GM12878 (cell line): ENCODE measurements at regions not wholly inside any gene's neighbourhood (a gene's known extent, or its start where the extent isn't known, plus 50 kb on each side); places are given as distances from the start of the nearest gene placed in this dataset.

Experiments
- ATAC-seq: fragments of 200-7000 bp; cut with Tn5 transposase; 3 replicates; pipeline ENCODE4 v1.9.1; 2020; ENCODE audit warnings: mild to moderate bottlenecking, moderate library complexity
- BruUV-seq: library from RNA; stranded (reverse); fragments of 400-500 nt; replicated peaks from 2 replicates; lab custom pipeline; 2021; lab: Mats Ljungman, UMichigan
- CTCF ChIA-PET: fragments of 300-600 bp; sonication (Branson Sonifier 250); formaldehyde crosslinking; extraction: SDS; loops from one replicate; lab custom pipeline; 2021; ENCODE audit warnings: inconsistent platforms; lab: Yijun Ruan, JAX
- POLR2A ChIA-PET: fragments of 350-600 bp; formaldehyde crosslinking; extraction: SDS; loops from one replicate; lab custom pipeline; 2021; ENCODE audit warnings: inconsistent platforms; lab: Charles Lee
- RAD21 ChIA-PET: fragments of 300-600 bp; sonication (Branson Sonifier 250); formaldehyde crosslinking; loops from one replicate; lab custom pipeline; 2023; ENCODE audit warnings: antibody characterized with exemption; ENCODE audit not compliant: unreplicated experiment; lab: Charles Lee
- SMC1A ChIA-PET: fragments of 300-600 bp; sonication (Branson Sonifier 250); formaldehyde crosslinking; loops from one replicate; lab custom pipeline; 2023; ENCODE audit not compliant: unreplicated experiment, uncharacterized antibody; lab: Charles Lee
- DNase-seq: peaks from one replicate; pipeline ENCODE4 v3.0.0-alpha.2; 2011; ENCODE audit warnings: low read depth, low spot score
- FAIRE-seq: peaks from 3 replicates; lab custom pipeline; 2011; peaks lifted over from hg19 to GRCh38; lab: Jason Lieb, UNC
- H2AFZ ChIP-seq: 2 replicates; pipeline ENCODE4 v1.6.0; 2011; ENCODE audit warnings: low read depth, low read length, control low read depth; ENCODE audit not compliant: control insufficient read depth
- H3K27ac ChIP-seq: 2 replicates; pipeline ENCODE4 v1.5.1; 2011; ENCODE audit warnings: control low read depth; ENCODE audit not compliant: control insufficient read depth, insufficient read depth
- H3K27me3 ChIP-seq, 2 experiments: replicated peaks in 1 of 2; 2 replicates each; pipeline versions ENCODE4 v1.6.0 to v1.6.1; 2011; ENCODE audit warnings: low read length in 1 of 2; ENCODE audit not compliant: control insufficient read depth in 2 of 2, insufficient read depth in 2 of 2
- H3K36me3 ChIP-seq, 2 experiments: 2 replicates each; pipeline ENCODE4 v1.5.1; 2011; ENCODE audit warnings: low read length in 1 of 2; ENCODE audit not compliant: control insufficient read depth in 2 of 2, insufficient read depth in 2 of 2
- H3K4me1 ChIP-seq: 2 replicates; pipeline ENCODE4 v1.6.1; 2011; ENCODE audit warnings: mild to moderate bottlenecking, low read length, moderate library complexity, mixed read lengths; ENCODE audit not compliant: control insufficient read depth, insufficient read depth
- H3K4me2 ChIP-seq: 2 replicates; pipeline ENCODE4 v1.6.0; 2011; ENCODE audit warnings: control low read depth; ENCODE audit not compliant: control insufficient read depth, insufficient read depth
- H3K4me3 ChIP-seq: fragments of 200-600 bp; sonication (generic); 2 replicates; pipeline ENCODE4 v1.5.1; 2016
- H3K79me2 ChIP-seq: 2 replicates; pipeline ENCODE4 v1.6.0; 2011; ENCODE audit warnings: low read length; ENCODE audit not compliant: control insufficient read depth, insufficient read depth
- H3K9ac ChIP-seq: 2 replicates; pipeline ENCODE4 v1.8.0; 2011; ENCODE audit warnings: low read length, control low read depth, mixed read lengths; ENCODE audit not compliant: control insufficient read depth, insufficient read depth
- H3K9me3 ChIP-seq: replicated peaks from 3 replicates; pipeline ENCODE4 v1.5.1; 2011; ENCODE audit warnings: mild to moderate bottlenecking, low read length; ENCODE audit not compliant: control insufficient read depth, insufficient read depth
- H4K20me1 ChIP-seq: 2 replicates; pipeline ENCODE4 v1.6.0; 2011; ENCODE audit not compliant: control insufficient read depth, insufficient read depth
- BRCA1 ChIP-seq: IDR thresholded peaks from 2 replicates; pipeline ENCODE4 v1.6.1; 2011; ENCODE audit warnings: low read depth, low read length, improper control_type of control experiment
- E2F8 ChIP-seq: fragments of 450-650 bp; IDR thresholded peaks from 2 replicates; pipeline ENCODE4 v1.6.1; 2018; ENCODE audit warnings: mild to moderate bottlenecking, low read depth, moderate library complexity; ENCODE audit not compliant: partially characterized antibody
- EP300 ChIP-seq, 2 experiments: fragments of 150-350 bp in 1 of 2; IDR thresholded peaks; 2 replicates each; pipeline ENCODE4 v1.6.1; 2011 to 2012; ENCODE audit warnings: low read depth in 2 of 2, low read length in 2 of 2, borderline replicate concordance in 1 of 2, improper control_type of control experiment in 1 of 2, inconsistent platforms in 1 of 2; ENCODE audit not compliant: control insufficient read depth in 1 of 2
- HSF1 ChIP-seq: fragments of 150-350 bp; IDR thresholded peaks from 2 replicates; pipeline ENCODE4 v1.6.1; 2014; ENCODE audit warnings: mild to moderate bottlenecking, low read depth, low read length
- KDM1A ChIP-seq: fragments of 200-600 bp; sonication (generic); IDR thresholded peaks from 2 replicates; pipeline ENCODE4 v1.6.1; 2016; ENCODE audit warnings: borderline replicate concordance
- MYC ChIP-seq: IDR thresholded peaks from 2 replicates; pipeline ENCODE4 v1.6.1; 2011; ENCODE audit warnings: mild to moderate bottlenecking, low read length, moderate library complexity, inconsistent platforms; ENCODE audit not compliant: insufficient read depth, insufficient replicate concordance, insufficient read length, severe bottlenecking
- SMC3 ChIP-seq: IDR thresholded peaks from 2 replicates; pipeline ENCODE4 v1.6.1; 2011; ENCODE audit warnings: low read length, improper control_type of control experiment, borderline replicate concordance
- TAF1 ChIP-seq: IDR thresholded peaks from 2 replicates; pipeline ENCODE4 v1.6.1; 2011; ENCODE audit warnings: mild to moderate bottlenecking, low read depth, low read length, borderline replicate concordance
- ZBED1 ChIP-seq: IDR thresholded peaks from 2 replicates; pipeline ENCODE4 v1.6.1; 2016; ENCODE audit warnings: borderline replicate concordance
- ZBTB33 ChIP-seq: fragments of 450-650 bp; IDR thresholded peaks from 2 replicates; pipeline ENCODE4 v1.6.1; 2017; ENCODE audit warnings: mild to moderate bottlenecking
- WGBS: methylation state at CpG from one replicate; pipeline ENCODE4 v1.1.6; 2016; ENCODE audit warnings: low lambda C conversion rate; ENCODE audit not compliant: insufficient replicate concordance, insufficient coverage; ENCODE audit errors: missing lambda C conversion rate; 5-methylcytosine and 5-hydroxymethylcytosine counted together
- in situ Hi-C: fragments of 300-500 bp; cut with MboI; formaldehyde crosslinking; loops from 9 replicates; pipeline ENCODE4 v1.14.3; 2018; ENCODE audit warnings: mixed read lengths
- intact Hi-C: fragments of 100-400 bp; cut with micrococcal nuclease; formaldehyde crosslinking; loops from one replicate; pipeline ENCODE4 v1.14.2; 2022; ENCODE audit not compliant: unreplicated experiment

GRCh38 chr4:11028334-11028733 is 343.8 kb upstream of the CLNK start (continued):
- TF ChIP-seq E2F8 (no peak), ZBED1 (no peak), MYC (no peak), EP300 (IDR thresholded peaks at IDR 0.05; ENCODE audit: borderline replicate concordance in 1 of 2, control insufficient read depth in 1 of 2, low read depth in 2 of 2, low read length in 2 of 2) (no peak), TAF1 (no peak)

GRCh38 chr4:11021333-11021732 is 336.8 kb upstream of the CLNK start:
- ChIA-PET SMC1A (interaction anchor here (1.5 kb wide), 1 partner anchor 33 kb away, joined by 3 read pairs; no protein-coding TSS in a partner anchor), POLR2A (no interaction called here), RAD21 (interaction anchor here (1.0 kb wide), 1 partner anchor 79 kb away, joined by 3 read pairs; no protein-coding TSS in a partner anchor), CTCF (no interaction called here)
- no peak for FAIRE-seq
- H4K20me1 ChIP-seq = no peaks in the 10 kb centered on the region
- TF ChIP-seq KDM1A (no peak), SMC3 (no peak), BRCA1 (no peak), HSF1 (no peak), ZBTB33 (no peak)
- intact Hi-C loops = no loop called here
- H3K36me3 ChIP-seq = no peaks in the 10 kb centered on the region
- no peak for ATAC-seq
- H3K4me3 ChIP-seq = no peak overlapping the region
- H3K27ac ChIP-seq = no peak overlapping the region
- no peak for DNase-seq
- H3K4me2 ChIP-seq = no peak overlapping the region
- no peak overlapping the region for H3K9ac ChIP-seq
- H3K79me2 ChIP-seq = no peaks in the 10 kb centered on the region
- H3K27me3 ChIP-seq = no peaks in the 10 kb centered on the region
- in situ Hi-C loops = no loop called here
- 9% methylated on average over 3 of the region's 3 CpGs for whole genome bisulfite sequencing
- no peak overlapping the region for H2AFZ ChIP-seq
- no TSS peak for BruUV-seq
- H3K9me3 ChIP-seq = no peaks in the 10 kb centered on the region; the same call in 2 of the 3 replicates
- H3K4me1 ChIP-seq = no peaks in the 10 kb centered on the region
